ENCODE measurements at regions not wholly inside any gene's neighbourhood (a gene's known extent, or its start where the extent isn't known, plus 50 kb on each side); places are given as distances from the start of the nearest gene placed in this dataset.
"Not testable (repeated sequence)": the region's sequence is repeated elsewhere in the genome, so short reads cannot be mapped to it uniquely, and the experiment has no call there.

- no peak for DNase-seq
Measured at GRCh38 chr6:167230288-167230687, 60.8 kb upstream of the UNC93A start.

- no peak for DNase-seq
Measured at GRCh38 chr6:167232356-167232755, 58.8 kb upstream of the UNC93A start.

- no peak for DNase-seq
Measured at GRCh38 chr6:167233490-167233889, 57.6 kb upstream of the UNC93A start.

- not testable (repeated sequence) for DNase-seq
Measured at GRCh38 chr6:167234576-167234975, 56.5 kb upstream of the UNC93A start.

- no peak for DNase-seq
Measured at GRCh38 chr6:167235005-167235404, 56.1 kb upstream of the UNC93A start.

GRCh38 chr6:167235421-167236238 lies 55.5 kb upstream of the UNC93A start:
- DNase-seq: no peak

- DNase-seq: no peak
Measured at GRCh38 chr6:167236239-167236571, 54.9 kb upstream of the UNC93A start.

- DNase-seq: no peak
Measured at GRCh38 chr6:167237438-167238145, 53.5 kb upstream of the UNC93A start.

GRCh38 chr6:167238146-167238693 lies 52.9 kb upstream of the UNC93A start:
- no peak for DNase-seq

GRCh38 chr6:167238694-167239467 lies 52.2 kb upstream of the UNC93A start:
- DNase-seq: no peak

GRCh38 chr6:167239470-167239869 lies 51.6 kb upstream of the UNC93A start:
- not testable (repeated sequence) for DNase-seq

GRCh38 chr6:167240034-167240541 lies 51.0 kb upstream of the UNC93A start:
- no peak for DNase-seq

Data from activated CD4-positive, alpha-beta T cell treated with anti-CD3 and anti-CD28 coated beads, Interleukin-2, amount 50 U/mL, for 16 hours (primary cell).